Sigmoid colon (tissue), 6 donors: ENCODE measurements at regions not wholly inside any gene's neighbourhood (a gene's known extent, or its start where the extent isn't known, plus 50 kb on each side); places are given as distances from the start of the nearest gene placed in this dataset.

Experiments used
- DNase-seq: peaks from one replicate; pipeline ENCODE4 v3.0.0-alpha.2; 2019
- H3K27ac ChIP-seq, 4 donors: fragments of 200-600 bp; sonication (generic); one replicate each; pipeline ENCODE4 v1.5.1; 2016 to 2019; ENCODE audit warnings: mild to moderate bottlenecking in 1 of 4
- H3K27me3 ChIP-seq, 3 donors: fragments of 200-600 bp; sonication (generic); one replicate each; pipeline ENCODE4 v1.5.1; 2019; ENCODE audit warnings: mild to moderate bottlenecking in 1 of 3
- H3K36me3 ChIP-seq, 4 donors: fragments of 200-600 bp; sonication (generic); one replicate each; pipeline ENCODE4 v1.5.1; 2016 to 2019
- H3K4me1 ChIP-seq, 4 donors: fragments of 200-600 bp; sonication (generic); one replicate each; pipeline ENCODE4 v1.5.1; 2017 to 2019
- H3K4me3 ChIP-seq, 4 donors: fragments of 200-600 bp; sonication (generic); one replicate each; pipeline ENCODE4 v1.5.1; 2017 to 2019; ENCODE audit warnings: mild to moderate bottlenecking in 2 of 4, moderate library complexity in 1 of 4
- H3K9me3 ChIP-seq, 4 donors: fragments of 200-600 bp in 3 of 4; sonication (generic) in 3 of 4; one replicate each; pipeline versions ENCODE4 v1.5.1 to v1.6.1; 2013 to 2019
- CTCF ChIP-seq, 4 experiments: fragments of 450-650 bp in 3 of 4; fragments of 200-600 bp in 1 of 4; IDR thresholded peaks; one replicate each; pipeline ENCODE4 v1.5.1; 2016 to 2019; ENCODE audit warnings: antibody characterized with exemption in 4 of 4, mild to moderate bottlenecking in 3 of 4, moderate library complexity in 2 of 4
- EP300 ChIP-seq, 4 donors: sonication (generic); formaldehyde crosslinking; IDR thresholded peaks; one replicate each; pipeline ENCODE4 v1.6.1; 2017; ENCODE audit warnings: antibody characterized with exemption in 4 of 4
- POLR2A ChIP-seq, 2 donors: fragments of 450-650 bp; IDR thresholded peaks; one replicate each; pipeline ENCODE4 v1.6.1; 2016; ENCODE audit warnings: antibody characterized with exemption in 2 of 2, mild to moderate bottlenecking in 2 of 2, moderate library complexity in 2 of 2
- POLR2AphosphoS5 ChIP-seq, 4 donors: sonication (generic); formaldehyde crosslinking; IDR thresholded peaks; one replicate each; pipeline ENCODE4 v1.6.1; 2017; ENCODE audit warnings: antibody characterized with exemption in 4 of 4
- WGBS, 2 donors: extraction: QIAGEN DNeasy Blood & Tissue Kit; methylation state at CpG; one replicate each; pipeline ENCODE4 v1.1.7; 2013; 5-methylcytosine and 5-hydroxymethylcytosine counted together
- intact Hi-C: fragments of 100-400 bp; cut with DNase I; formaldehyde crosslinking; loops from one replicate; pipeline ENCODE4 v1.15.1; 2023
- donor health status: healthy with polysubstance abuse.
- donor health status: healthy.

GRCh38 chr3:101063401-101063800, 70.2 kb upstream of the ABI3BP start:
- intact Hi-C loops: no loop called here
- Histone ChIP-seq H3K9me3 (peaks cover 0 to 13% (median 0%) of the 10 kb centered on the region in 4 donors), H3K4me1 (peaks cover 0 to 15% (median 10%) of the 10 kb centered on the region in 4 donors), H3K27ac (no peak overlapping the region), H3K27me3 (no peaks in the 10 kb centered on the region), H3K36me3 (no peaks in the 10 kb centered on the region), H3K4me3 (no peak overlapping the region)
- TF ChIP-seq CTCF (IDR thresholded peaks at IDR 0.05): no peak
- no peak for TF ChIP-seq EP300 (IDR thresholded peaks at IDR 0.05)
- no peak for TF ChIP-seq POLR2AphosphoS5 (IDR thresholded peaks at IDR 0.05)
- no peak for TF ChIP-seq POLR2A (IDR thresholded peaks at IDR 0.05)
- no peak for DNase-seq

- no peak for TF ChIP-seq POLR2A (IDR thresholded peaks at IDR 0.05)
- TF ChIP-seq EP300 (IDR thresholded peaks at IDR 0.05): no peak
- TF ChIP-seq POLR2AphosphoS5 (IDR thresholded peaks at IDR 0.05): no peak
- TF ChIP-seq CTCF (IDR thresholded peaks at IDR 0.05): no peak
Observed at GRCh38 chr3:101061312-101061711, 68.1 kb upstream of the ABI3BP start.

GRCh38 chr3:101050866-101051265, 57.6 kb upstream of the ABI3BP start:
- intact Hi-C loops: no loop called here
- Histone ChIP-seq H3K36me3 (no peaks in the 10 kb centered on the region), H3K9me3 (no peaks in the 10 kb centered on the region), H3K4me3 (no peak overlapping the region), H3K27me3 (no peaks in the 10 kb centered on the region), H3K4me1 (no peaks in the 10 kb centered on the region), H3K27ac (no peak overlapping the region)
- 90 to 93% methylated on average over 4 of the region's 4 CpGs for WGBS, 2 donors
- DNase-seq: no peak
- TF ChIP-seq EP300 (IDR thresholded peaks at IDR 0.05) (no peak), CTCF (IDR thresholded peaks at IDR 0.05) (no peak), POLR2AphosphoS5 (IDR thresholded peaks at IDR 0.05) (no peak), POLR2A (IDR thresholded peaks at IDR 0.05) (no peak)

More at GRCh38 chr3:101061312-101061711, 68.1 kb upstream of the ABI3BP start:
- Histone ChIP-seq H3K4me3 (no peak overlapping the region), H3K9me3 (peaks cover 0 to 14% (median 2%) of the 10 kb centered on the region in 4 donors), H3K27me3 (no peaks in the 10 kb centered on the region), H3K36me3 (no peaks in the 10 kb centered on the region), H3K27ac (no peak overlapping the region), H3K4me1 (peaks cover 0 to 9% (median 4%) of the 10 kb centered on the region in 4 donors)
- no peak for DNase-seq
- 21 to 59% methylated on average over 1 of the region's 1 CpG for WGBS, 2 donors
- intact Hi-C loops: no loop called here

GRCh38 chr3:101050046-101050445, 56.8 kb upstream of the ABI3BP start:
- WGBS, 2 donors: 83 to 85% methylated on average over 5 of the region's 5 CpGs
- Histone ChIP-seq H3K27me3 (no peaks in the 10 kb centered on the region), H3K27ac (no peak overlapping the region), H3K4me1 (no peaks in the 10 kb centered on the region), H3K9me3 (no peaks in the 10 kb centered on the region), H3K4me3 (no peak overlapping the region), H3K36me3 (no peaks in the 10 kb centered on the region)
- TF ChIP-seq EP300 (IDR thresholded peaks at IDR 0.05): no peak
- TF ChIP-seq POLR2A (IDR thresholded peaks at IDR 0.05): no peak
- TF ChIP-seq CTCF (IDR thresholded peaks at IDR 0.05): no peak
- TF ChIP-seq POLR2AphosphoS5 (IDR thresholded peaks at IDR 0.05): no peak
- DNase-seq: no peak
- intact Hi-C loops: no loop called here

- H3K27me3 ChIP-seq: no peaks in the 10 kb centered on the region
- no peak for DNase-seq
- no peak overlapping the region for H3K4me3 ChIP-seq
- TF ChIP-seq EP300 (IDR thresholded peaks at IDR 0.05) (no peak), CTCF (IDR thresholded peaks at IDR 0.05) (no peak), POLR2A (IDR thresholded peaks at IDR 0.05) (no peak), POLR2AphosphoS5 (IDR thresholded peaks at IDR 0.05) (no peak)
- no peak overlapping the region for H3K27ac ChIP-seq
- no peaks in the 10 kb centered on the region for H3K9me3 ChIP-seq
- H3K4me1 ChIP-seq: no peaks in the 10 kb centered on the region
- H3K36me3 ChIP-seq: no peaks in the 10 kb centered on the region
- intact Hi-C loops: no loop called here
Observed at GRCh38 chr3:101049532-101049931, 56.3 kb upstream of the ABI3BP start.
